Adrenal gland (tissue), 9 donors: ENCODE measurements at regions not wholly inside any gene's neighbourhood (a gene's known extent, or its start where the extent isn't known, plus 50 kb on each side); places are given as distances from the start of the nearest gene placed in this dataset.

Experiments
- DNase-seq, 7 donors: peaks; one replicate each; pipeline ENCODE4 v3.0.0-alpha.2; 2019 to 2020
- H3K27ac ChIP-seq, 5 donors: fragments of 200-600 bp; sonication (generic) in 4 of 5; 1 replicate in 3 of 5; 2 replicates in 2 of 5; pipeline versions ENCODE4 v1.5.1 to v1.8.0; 2016 to 2020; ENCODE audit warnings: mild to moderate bottlenecking in 1 of 5
- H3K27me3 ChIP-seq: fragments of 200-600 bp; 2 replicates; pipeline ENCODE4 v1.8.0; 2021
- H3K36me3 ChIP-seq, 2 donors: fragments of 200-600 bp; replicated peaks in 1 of 2; 1 replicate in 1 of 2; 2 replicates in 1 of 2; pipeline versions ENCODE4 v1.5.1 to v1.8.0; 2018 to 2022
- H3K4me1 ChIP-seq, 2 donors: fragments of 200-600 bp; replicated peaks in 1 of 2; 1 replicate in 1 of 2; 2 replicates in 1 of 2; pipeline versions ENCODE4 v1.5.1 to v1.8.0; 2018 to 2021
- H3K4me3 ChIP-seq, 4 donors: fragments of 200-600 bp; sonication (generic) in 3 of 4; one replicate each; pipeline ENCODE4 v1.5.1; 2016 to 2018
- H3K9me3 ChIP-seq, 3 donors: fragments of 200-600 bp; sonication (generic) in 1 of 3; replicated peaks in 1 of 3; 1 replicate in 2 of 3; 2 replicates in 1 of 3; pipeline versions ENCODE4 v1.5.1 to v1.8.0; 2016 to 2021
- POLR2A ChIP-seq, 2 donors: fragments of 450-650 bp; IDR thresholded peaks; one replicate each; pipeline ENCODE4 v1.6.1; 2017; ENCODE audit warnings: antibody characterized with exemption in 2 of 2, mild to moderate bottlenecking in 2 of 2, moderate library complexity in 1 of 2
- WGBS, 4 donors: extraction: QIAGEN DNeasy Blood & Tissue Kit in 2 of 4; methylation state at CpG; one replicate each; pipeline versions ENCODE4 v1.1.5 to v1.1.7; 2013 to 2017; 5-methylcytosine and 5-hydroxymethylcytosine counted together
- intact Hi-C, 2 donors: fragments of 100-400 bp; cut with DNase I; formaldehyde crosslinking; loops; one replicate each; pipeline versions ENCODE4 v1.14.1 to v1.15.0; 2022 to 2023
- TF ChIP-seq, protein P1 (sequence below), 6 experiments: fragments of 450-650 bp in 4 of 6; fragments of 200-600 bp in 2 of 6; sonication (generic) in 1 of 6; IDR thresholded peaks; 1 replicate in 5 of 6; 2 replicates in 1 of 6; pipeline versions ENCODE4 v1.5.1 to v1.8.0; 2016 to 2021; ENCODE audit warnings: antibody characterized with exemption in 6 of 6, mild to moderate bottlenecking in 2 of 6, moderate library complexity in 1 of 6
- donor health status: healthy with polysubstance abuse.
- donor health status: Bipolar disorder and iron deficiency.
- donor health status: DM: yes; HTN: yes; CAD: no.
- donor health status: DM: no; HTN: no; CAD: no.
- donor health status: DM: no; HTN: no; CAD: no.

DNA sequence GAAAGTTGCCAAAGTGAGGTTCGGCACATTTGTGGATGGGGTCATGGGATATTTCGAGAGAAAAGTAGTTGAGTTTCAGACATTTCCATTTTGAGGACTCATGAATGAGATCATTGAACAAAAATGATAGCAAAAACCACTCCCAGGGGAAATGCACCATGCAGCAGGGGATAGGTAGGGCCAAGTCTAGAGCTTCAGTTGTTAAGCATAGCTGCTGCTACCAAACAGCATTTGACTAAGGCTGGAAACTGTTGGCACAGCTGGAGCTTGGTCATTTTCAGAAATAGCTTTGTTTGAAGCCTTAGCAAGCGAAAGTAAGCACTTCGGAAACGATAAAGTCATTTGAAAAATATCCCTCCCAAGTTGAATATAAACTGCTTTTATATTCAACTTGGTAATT lies 431.8 kb downstream of the SOCS6 start:
- H3K27ac ChIP-seq: no peak overlapping the region
- TF ChIP-seq POLR2A (IDR thresholded peaks at IDR 0.05): no peak
- TF ChIP-seq, protein P1, sequence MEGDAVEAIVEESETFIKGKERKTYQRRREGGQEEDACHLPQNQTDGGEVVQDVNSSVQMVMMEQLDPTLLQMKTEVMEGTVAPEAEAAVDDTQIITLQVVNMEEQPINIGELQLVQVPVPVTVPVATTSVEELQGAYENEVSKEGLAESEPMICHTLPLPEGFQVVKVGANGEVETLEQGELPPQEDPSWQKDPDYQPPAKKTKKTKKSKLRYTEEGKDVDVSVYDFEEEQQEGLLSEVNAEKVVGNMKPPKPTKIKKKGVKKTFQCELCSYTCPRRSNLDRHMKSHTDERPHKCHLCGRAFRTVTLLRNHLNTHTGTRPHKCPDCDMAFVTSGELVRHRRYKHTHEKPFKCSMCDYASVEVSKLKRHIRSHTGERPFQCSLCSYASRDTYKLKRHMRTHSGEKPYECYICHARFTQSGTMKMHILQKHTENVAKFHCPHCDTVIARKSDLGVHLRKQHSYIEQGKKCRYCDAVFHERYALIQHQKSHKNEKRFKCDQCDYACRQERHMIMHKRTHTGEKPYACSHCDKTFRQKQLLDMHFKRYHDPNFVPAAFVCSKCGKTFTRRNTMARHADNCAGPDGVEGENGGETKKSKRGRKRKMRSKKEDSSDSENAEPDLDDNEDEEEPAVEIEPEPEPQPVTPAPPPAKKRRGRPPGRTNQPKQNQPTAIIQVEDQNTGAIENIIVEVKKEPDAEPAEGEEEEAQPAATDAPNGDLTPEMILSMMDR (IDR thresholded peaks at IDR 0.05): no peak
- no peaks in the 10 kb centered on the region for H3K27me3 ChIP-seq
- no peaks in the 10 kb centered on the region for H3K9me3 ChIP-seq
- no peaks in the 10 kb centered on the region for H3K4me1 ChIP-seq
- intact Hi-C loops: no loop called here
- WGBS, 4 donors: 85 to 92% (median 90%) methylated on average over 5 of the region's 5 CpGs
- H3K36me3 ChIP-seq: no peaks in the 10 kb centered on the region
- DNase-seq: no peak
- no peak overlapping the region for H3K4me3 ChIP-seq

DNA sequence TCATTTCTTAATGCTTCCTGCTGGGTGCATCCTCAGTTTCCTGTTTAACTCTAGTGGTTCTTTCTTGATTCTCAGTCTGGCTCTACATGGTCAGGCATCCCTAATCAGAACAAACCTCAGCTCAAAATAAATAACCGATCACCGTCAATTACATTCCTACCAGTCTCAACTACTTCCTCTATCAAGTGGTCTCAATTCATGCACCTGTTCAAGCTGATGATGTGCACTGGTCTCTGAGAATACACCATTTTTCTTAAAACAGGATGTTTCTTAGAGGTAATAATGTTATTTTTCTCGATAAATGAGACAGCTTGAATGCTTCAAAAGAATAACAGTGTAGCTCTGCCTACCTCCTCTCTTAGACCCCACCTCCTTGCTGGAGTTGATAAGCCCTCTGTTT lies 420.9 kb downstream of the SOCS6 start:
- Histone ChIP-seq H3K9me3 (no peaks in the 10 kb centered on the region), H3K36me3 (no peaks in the 10 kb centered on the region), H3K27me3 (no peaks in the 10 kb centered on the region), H3K4me1 (no peaks in the 10 kb centered on the region), H3K27ac (no peak overlapping the region), H3K4me3 (no peak overlapping the region)
- TF ChIP-seq, protein P1 (IDR thresholded peaks at IDR 0.05): no peak
- TF ChIP-seq POLR2A (IDR thresholded peaks at IDR 0.05): no peak
- WGBS, 4 donors: 79 to 80% (median 79%) methylated on average over 3 of the region's 3 CpGs
- DNase-seq: no peak
- intact Hi-C loops: no loop called here

DNA sequence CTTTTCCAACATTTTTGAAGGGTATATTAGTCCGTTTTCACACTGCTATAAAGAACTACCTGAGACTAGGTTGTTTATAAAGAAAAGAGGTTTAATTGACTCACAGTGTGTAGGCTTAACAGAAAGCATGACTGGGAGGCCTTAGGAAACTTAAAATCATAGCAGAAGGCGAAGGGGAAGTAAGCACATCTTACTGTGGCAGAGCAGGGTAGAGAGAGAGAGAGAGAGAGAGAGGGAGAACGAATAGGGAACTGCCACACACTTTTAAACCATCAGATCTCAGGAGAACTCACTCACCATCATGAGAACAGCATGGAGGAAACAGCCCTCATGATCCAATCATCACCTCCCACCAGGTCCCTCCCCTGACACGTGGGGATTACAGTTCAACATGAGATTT lies 420.3 kb downstream of the SOCS6 start:
- 35 to 53% (median 42%) methylated on average over 4 of the region's 4 CpGs for WGBS, 4 donors
- Histone ChIP-seq H3K4me1 (no peaks in the 10 kb centered on the region), H3K9me3 (no peaks in the 10 kb centered on the region), H3K36me3 (no peaks in the 10 kb centered on the region), H3K27ac (no peak overlapping the region), H3K27me3 (no peaks in the 10 kb centered on the region), H3K4me3 (no peak overlapping the region)
- no peak for DNase-seq
- intact Hi-C loops: no loop called here
- TF ChIP-seq, protein P1 (IDR thresholded peaks at IDR 0.05): no peak
- TF ChIP-seq POLR2A (IDR thresholded peaks at IDR 0.05): no peak

DNA sequence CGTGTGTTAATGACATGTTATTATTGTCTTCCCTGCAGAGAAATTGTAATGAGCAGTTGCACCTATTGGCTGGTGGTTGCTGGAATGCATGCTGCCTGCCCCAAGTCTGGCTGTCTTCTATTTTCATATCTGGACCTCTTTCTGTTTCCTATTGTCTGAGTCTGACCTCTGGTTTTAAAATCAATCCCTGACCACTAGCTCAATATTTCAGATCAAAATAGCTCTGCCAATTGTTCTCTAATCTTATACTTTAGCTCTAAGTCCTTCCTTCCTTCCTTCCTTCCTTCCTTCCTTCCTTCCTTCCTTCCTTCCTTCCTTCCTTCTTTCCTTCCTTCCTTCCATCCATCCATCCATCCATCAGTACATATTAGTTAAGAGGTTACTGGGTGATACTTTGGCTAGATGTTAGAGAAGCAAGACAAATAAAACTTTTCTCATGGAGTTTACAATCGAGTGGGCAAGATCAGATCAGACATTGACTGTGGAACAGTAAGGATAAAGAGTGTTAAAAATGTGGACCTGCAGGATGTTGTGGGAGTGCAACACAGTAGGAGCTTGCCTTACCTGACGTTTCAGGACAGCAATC lies 417.1 kb downstream of the SOCS6 start:
- intact Hi-C loops: no loop called here
- Histone ChIP-seq H3K9me3 (no peaks in the 10 kb centered on the region), H3K27me3 (no peaks in the 10 kb centered on the region), H3K27ac (no peak overlapping the region), H3K4me1 (no peaks in the 10 kb centered on the region), H3K36me3 (no peaks in the 10 kb centered on the region), H3K4me3 (no peak overlapping the region)
- TF ChIP-seq, protein P1 (IDR thresholded peaks at IDR 0.05): no peak
- no peak for TF ChIP-seq POLR2A (IDR thresholded peaks at IDR 0.05)
- WGBS, 4 donors: 43 to 57% (median 51%) methylated on average over 3 of the region's 3 CpGs
- DNase-seq: no peak
